Esophagus squamous epithelium (tissue), 4 donors: ENCODE measurements at regions not wholly inside any gene's neighbourhood (a gene's known extent, or its start where the extent isn't known, plus 50 kb on each side); places are given as distances from the start of the nearest gene placed in this dataset.

Experiments used
- POLR2A ChIP-seq, 4 donors: fragments of 450-650 bp; IDR thresholded peaks; one replicate each; pipeline ENCODE4 v1.6.1; 2017; ENCODE audit warnings: antibody characterized with exemption in 4 of 4, mild to moderate bottlenecking in 4 of 4, moderate library complexity in 3 of 4
- TF ChIP-seq, protein P1 (sequence below), 6 experiments: fragments of 450-650 bp in 4 of 6; fragments of 200-600 bp in 2 of 6; sonication (generic) in 2 of 6; IDR thresholded peaks; one replicate each; pipeline ENCODE4 v1.5.1; 2016 to 2019; ENCODE audit warnings: antibody characterized with exemption in 6 of 6, mild to moderate bottlenecking in 4 of 6, moderate library complexity in 4 of 6

DNA sequence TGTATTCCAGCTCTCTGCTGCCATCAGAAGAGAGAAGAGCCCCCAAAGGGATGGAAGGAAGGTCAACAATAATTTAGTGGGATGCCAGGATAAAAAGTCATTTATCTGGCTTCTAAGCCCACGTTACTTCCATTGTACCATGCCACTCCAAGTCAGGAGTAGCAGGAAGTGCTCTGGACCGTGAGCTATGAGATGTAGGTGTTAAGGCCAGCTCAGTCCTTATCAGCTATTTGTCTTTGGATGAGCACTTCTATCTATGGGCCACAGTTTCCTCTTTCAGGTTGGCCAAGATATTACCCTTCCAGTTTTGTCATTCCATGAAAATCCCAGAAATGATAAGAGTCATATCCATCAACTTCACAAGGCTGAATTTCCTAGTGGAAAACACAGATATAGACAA, 119.4 kb upstream of the CACUL1 start:
- TF ChIP-seq, protein P1, sequence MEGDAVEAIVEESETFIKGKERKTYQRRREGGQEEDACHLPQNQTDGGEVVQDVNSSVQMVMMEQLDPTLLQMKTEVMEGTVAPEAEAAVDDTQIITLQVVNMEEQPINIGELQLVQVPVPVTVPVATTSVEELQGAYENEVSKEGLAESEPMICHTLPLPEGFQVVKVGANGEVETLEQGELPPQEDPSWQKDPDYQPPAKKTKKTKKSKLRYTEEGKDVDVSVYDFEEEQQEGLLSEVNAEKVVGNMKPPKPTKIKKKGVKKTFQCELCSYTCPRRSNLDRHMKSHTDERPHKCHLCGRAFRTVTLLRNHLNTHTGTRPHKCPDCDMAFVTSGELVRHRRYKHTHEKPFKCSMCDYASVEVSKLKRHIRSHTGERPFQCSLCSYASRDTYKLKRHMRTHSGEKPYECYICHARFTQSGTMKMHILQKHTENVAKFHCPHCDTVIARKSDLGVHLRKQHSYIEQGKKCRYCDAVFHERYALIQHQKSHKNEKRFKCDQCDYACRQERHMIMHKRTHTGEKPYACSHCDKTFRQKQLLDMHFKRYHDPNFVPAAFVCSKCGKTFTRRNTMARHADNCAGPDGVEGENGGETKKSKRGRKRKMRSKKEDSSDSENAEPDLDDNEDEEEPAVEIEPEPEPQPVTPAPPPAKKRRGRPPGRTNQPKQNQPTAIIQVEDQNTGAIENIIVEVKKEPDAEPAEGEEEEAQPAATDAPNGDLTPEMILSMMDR (IDR thresholded peaks at IDR 0.05): no peak
- TF ChIP-seq POLR2A (IDR thresholded peaks at IDR 0.05): no peak
